ENCODE measurements at regions not wholly inside any gene's neighbourhood (a gene's known extent, or its start where the extent isn't known, plus 50 kb on each side); places are given as distances from the start of the nearest gene placed in this dataset.

DNA sequence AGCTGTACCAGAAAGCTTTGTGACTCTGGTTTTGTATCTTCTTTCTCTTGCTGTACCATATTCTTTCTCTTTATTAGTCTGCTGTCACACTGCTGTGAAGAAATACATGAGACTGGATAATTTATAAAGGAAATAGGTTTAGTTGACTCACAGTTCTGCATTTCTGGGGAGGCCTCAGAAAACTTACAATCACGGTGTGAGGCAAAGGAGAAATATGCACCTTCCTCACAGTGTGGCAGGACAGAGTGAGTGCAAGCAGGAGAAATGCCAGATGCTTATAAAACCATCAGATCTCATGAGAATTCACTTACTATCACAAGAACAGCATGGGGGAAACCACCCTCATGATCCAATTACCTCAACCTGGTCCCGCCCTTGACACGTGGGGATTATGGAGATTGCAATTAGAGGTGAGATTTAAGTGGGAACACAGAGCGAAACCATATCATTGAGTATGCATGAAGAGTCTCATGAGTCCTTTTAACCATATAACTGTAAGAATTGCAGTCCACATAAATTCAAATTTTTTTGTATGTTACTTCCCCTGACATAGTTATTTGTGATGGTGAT, 67.4 kb upstream of the INPP4B start:
- H3K27me3 Mint-ChIP-seq, result peaks cover 12 to 15% of the 10 kb centered on the region in 2 donors
- no peaks in the 10 kb centered on the region for H3K9me3 Mint-ChIP-seq
- no peaks in the 10 kb centered on the region for H3K4me1 ChIP-seq (ENCODE audit: control insufficient read depth in 1 of 2, extremely low read depth in 1 of 2, insufficient read depth in 2 of 2, low read length in 2 of 2)
- H3K27ac Mint-ChIP-seq, result no peak overlapping the region
- DNase-seq, result no peak
- no peak overlapping the region for H3K4me3 Mint-ChIP-seq
- H3K36me3 Mint-ChIP-seq, result no peaks in the 10 kb centered on the region
- no CpG with 5 or more reads among the region's 4 CpGs for WGBS (ENCODE audit: insufficient coverage)
- no peaks in the 10 kb centered on the region for H3K4me1 Mint-ChIP-seq
- ATAC-seq (replicated peaks in 1 of 4), result no peak
- H3K4me3 ChIP-seq (ENCODE audit: control insufficient read depth in 1 of 2, extremely low read depth in 1 of 2, low read length in 1 of 2), result no peak overlapping the region
- POLR2A ChIA-PET, result no interaction called here
- no peaks in the 10 kb centered on the region for H3K36me3 ChIP-seq (ENCODE audit: control insufficient read depth in 2 of 2, extremely low read depth in 1 of 2, insufficient read depth in 1 of 2, low read length in 1 of 2)
- no peaks in the 10 kb centered on the region for H3K9me3 ChIP-seq
- no peak overlapping the region for H3K27ac ChIP-seq (ENCODE audit: low read length)
- H3K27me3 ChIP-seq (replicated peaks in 1 of 2; ENCODE audit: control insufficient read depth in 2 of 2, extremely low read depth in 1 of 2, insufficient read depth in 2 of 2, low read length in 1 of 2), result no peaks in the 10 kb centered on the region
- CTCF ChIA-PET, result no interaction called here

DNA sequence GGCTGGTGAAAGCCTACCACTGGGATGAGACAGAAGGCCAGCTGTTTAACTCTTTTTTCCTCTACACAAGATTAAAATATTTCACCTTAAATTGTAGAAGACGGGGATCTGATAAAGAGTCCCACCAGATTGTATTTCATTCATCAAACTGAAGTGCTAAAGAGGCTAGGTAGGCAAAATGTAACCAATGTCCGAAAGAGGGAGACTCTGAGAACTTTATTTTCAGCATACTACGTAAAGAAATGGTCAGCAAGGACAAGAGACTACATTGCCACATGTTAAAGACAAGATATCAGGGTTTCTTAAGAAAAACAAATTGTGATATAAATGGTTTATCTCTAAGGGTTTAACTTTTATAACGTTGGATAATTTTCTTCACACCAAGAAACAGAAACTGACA, 71.6 kb upstream of the INPP4B start:
- no peak overlapping the region for H3K27ac Mint-ChIP-seq
- Histone ChIP-seq H3K9me3 (no peaks in the 10 kb centered on the region), H3K27me3 (replicated peaks in 1 of 2; ENCODE audit: control insufficient read depth in 2 of 2, extremely low read depth in 1 of 2, insufficient read depth in 2 of 2, low read length in 1 of 2) (no peaks in the 10 kb centered on the region), H3K27ac (ENCODE audit: low read length) (no peak overlapping the region), H3K4me1 (ENCODE audit: control insufficient read depth in 1 of 2, extremely low read depth in 1 of 2, insufficient read depth in 2 of 2, low read length in 2 of 2) (no peaks in the 10 kb centered on the region), H3K36me3 (ENCODE audit: control insufficient read depth in 2 of 2, extremely low read depth in 1 of 2, insufficient read depth in 1 of 2, low read length in 1 of 2) (no peaks in the 10 kb centered on the region), H3K4me3 (ENCODE audit: control insufficient read depth in 1 of 2, extremely low read depth in 1 of 2, low read length in 1 of 2) (no peak overlapping the region)
- no peak overlapping the region for H3K4me3 Mint-ChIP-seq
- ChIA-PET CTCF (no interaction called here), POLR2A (no interaction called here)
- H3K9me3 Mint-ChIP-seq, result no peaks in the 10 kb centered on the region
- peaks cover 9% of the 10 kb centered on the region in 2 donors for H3K27me3 Mint-ChIP-seq
- no peaks in the 10 kb centered on the region for H3K4me1 Mint-ChIP-seq
- DNase-seq (no peak), ATAC-seq (replicated peaks in 1 of 4) (no peak)
- no peaks in the 10 kb centered on the region for H3K36me3 Mint-ChIP-seq
- no CpG with 5 or more reads among the region's 4 CpGs for WGBS (ENCODE audit: insufficient coverage)

DNA sequence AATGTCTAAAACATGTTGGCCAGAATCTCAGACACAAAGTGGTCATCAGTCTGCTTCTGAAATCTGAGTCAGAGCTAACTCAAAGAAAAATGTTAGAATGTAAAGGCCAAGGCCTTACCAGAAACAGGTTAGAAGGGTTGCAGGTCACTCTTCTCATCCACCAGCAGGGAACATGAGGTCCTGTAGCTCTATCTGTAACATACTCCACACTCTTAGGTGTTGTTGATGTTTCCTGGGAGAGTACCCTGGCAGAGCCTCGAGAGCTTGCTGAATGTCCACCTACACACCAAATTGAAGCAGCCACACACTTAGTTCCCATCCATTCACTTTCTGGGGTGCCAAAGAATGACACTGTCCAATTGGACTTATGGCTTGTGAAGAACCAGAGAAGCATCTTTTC, 76.6 kb upstream of the INPP4B start:
- Histone ChIP-seq H3K4me1 (ENCODE audit: control insufficient read depth in 1 of 2, extremely low read depth in 1 of 2, insufficient read depth in 2 of 2, low read length in 2 of 2) (no peaks in the 10 kb centered on the region), H3K9me3 (no peaks in the 10 kb centered on the region), H3K27me3 (replicated peaks in 1 of 2; ENCODE audit: control insufficient read depth in 2 of 2, extremely low read depth in 1 of 2, insufficient read depth in 2 of 2, low read length in 1 of 2) (no peaks in the 10 kb centered on the region), H3K4me3 (ENCODE audit: control insufficient read depth in 1 of 2, extremely low read depth in 1 of 2, low read length in 1 of 2) (no peak overlapping the region), H3K27ac (ENCODE audit: low read length) (no peak overlapping the region), H3K36me3 (ENCODE audit: control insufficient read depth in 2 of 2, extremely low read depth in 1 of 2, insufficient read depth in 1 of 2, low read length in 1 of 2) (no peaks in the 10 kb centered on the region)
- H3K27ac Mint-ChIP-seq, result no peak overlapping the region
- no CpG with 5 or more reads among the region's 1 CpG for WGBS (ENCODE audit: insufficient coverage)
- ATAC-seq (replicated peaks in 1 of 4), result no peak
- peaks cover 6 to 8% of the 10 kb centered on the region in 2 donors for H3K27me3 Mint-ChIP-seq
- no peak for DNase-seq
- no peak overlapping the region for H3K4me3 Mint-ChIP-seq
- H3K36me3 Mint-ChIP-seq, result no peaks in the 10 kb centered on the region
- CTCF ChIA-PET, result no interaction called here
- POLR2A ChIA-PET, result interaction anchor here in 1 of 2 donors (0.7 kb wide), 1 partner anchor 846 kb away, joined by 3 read pairs; no protein-coding TSS in a partner anchor
- H3K4me1 Mint-ChIP-seq, result no peaks in the 10 kb centered on the region
- H3K9me3 Mint-ChIP-seq, result no peaks in the 10 kb centered on the region

DNA sequence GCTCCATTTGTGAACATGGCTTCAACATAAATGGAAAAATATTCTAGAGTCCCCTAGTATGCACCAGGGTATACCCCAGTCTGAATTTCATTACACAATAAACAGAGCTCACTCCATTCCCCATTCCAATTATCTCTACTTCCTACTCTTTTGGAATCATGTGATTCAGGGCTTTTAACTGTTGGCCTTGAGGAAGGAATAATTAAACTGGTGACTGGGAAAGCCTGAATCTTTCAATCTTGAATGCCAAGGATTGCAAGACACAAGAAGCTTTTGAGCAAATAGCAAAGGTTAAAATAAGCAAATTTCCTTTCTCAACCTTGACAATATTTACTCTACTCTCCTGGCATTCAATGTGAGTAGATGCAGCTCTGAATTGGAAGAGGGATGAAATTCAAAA, 77.5 kb upstream of the INPP4B start:
- CTCF ChIA-PET, result interaction anchor here in 1 of 2 donors (0.6 kb wide), 1 partner anchor 128 kb away, joined by 3 read pairs; no protein-coding TSS in a partner anchor
- no peak overlapping the region for H3K27ac ChIP-seq (ENCODE audit: low read length)
- DNase-seq, result no peak
- H3K27me3 ChIP-seq (replicated peaks in 1 of 2; ENCODE audit: control insufficient read depth in 2 of 2, extremely low read depth in 1 of 2, insufficient read depth in 2 of 2, low read length in 1 of 2), result no peaks in the 10 kb centered on the region
- no peak for ATAC-seq (replicated peaks in 1 of 4)
- H3K9me3 Mint-ChIP-seq, result no peaks in the 10 kb centered on the region
- no peaks in the 10 kb centered on the region for H3K9me3 ChIP-seq
- no peak overlapping the region for H3K4me3 ChIP-seq (ENCODE audit: control insufficient read depth in 1 of 2, extremely low read depth in 1 of 2, low read length in 1 of 2)
- no peaks in the 10 kb centered on the region for H3K36me3 ChIP-seq (ENCODE audit: control insufficient read depth in 2 of 2, extremely low read depth in 1 of 2, insufficient read depth in 1 of 2, low read length in 1 of 2)
- no peaks in the 10 kb centered on the region for H3K36me3 Mint-ChIP-seq
- no peak overlapping the region for H3K4me3 Mint-ChIP-seq
- H3K4me1 ChIP-seq (ENCODE audit: control insufficient read depth in 1 of 2, extremely low read depth in 1 of 2, insufficient read depth in 2 of 2, low read length in 2 of 2), result no peaks in the 10 kb centered on the region
- H3K27ac Mint-ChIP-seq, result no peak overlapping the region
- POLR2A ChIA-PET, result no interaction called here
- H3K27me3 Mint-ChIP-seq, result peaks cover 6 to 8% of the 10 kb centered on the region in 2 donors
- H3K4me1 Mint-ChIP-seq, result no peaks in the 10 kb centered on the region

DNA sequence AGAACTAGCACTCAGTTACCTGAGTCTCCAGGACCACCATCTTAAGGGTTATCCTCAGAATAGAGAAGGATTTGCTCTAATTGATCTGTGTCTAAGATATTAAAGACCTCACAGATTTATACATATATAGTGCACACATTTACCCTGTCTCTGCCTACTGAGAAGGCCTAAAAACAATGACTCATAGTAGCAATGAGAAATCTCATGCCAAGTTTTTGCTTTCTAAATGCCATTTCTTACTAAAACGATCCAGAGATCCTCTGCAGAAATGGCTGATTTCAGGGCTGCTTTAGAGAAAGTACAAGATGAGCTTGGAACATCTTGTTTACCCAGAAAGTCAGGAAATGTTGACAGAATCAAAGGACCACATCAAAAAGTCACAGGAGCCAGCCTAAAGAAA, 79.1 kb upstream of the INPP4B start:
- no peak overlapping the region for H3K27ac Mint-ChIP-seq
- no peak overlapping the region for H3K4me3 Mint-ChIP-seq
- no peaks in the 10 kb centered on the region for H3K36me3 Mint-ChIP-seq
- no CpG with 5 or more reads among the region's 1 CpG for WGBS (ENCODE audit: insufficient coverage)
- Histone ChIP-seq H3K36me3 (ENCODE audit: control insufficient read depth in 2 of 2, extremely low read depth in 1 of 2, insufficient read depth in 1 of 2, low read length in 1 of 2) (no peaks in the 10 kb centered on the region), H3K4me1 (ENCODE audit: control insufficient read depth in 1 of 2, extremely low read depth in 1 of 2, insufficient read depth in 2 of 2, low read length in 2 of 2) (no peaks in the 10 kb centered on the region), H3K27me3 (replicated peaks in 1 of 2; ENCODE audit: control insufficient read depth in 2 of 2, extremely low read depth in 1 of 2, insufficient read depth in 2 of 2, low read length in 1 of 2) (no peaks in the 10 kb centered on the region), H3K27ac (ENCODE audit: low read length) (no peak overlapping the region), H3K9me3 (no peaks in the 10 kb centered on the region), H3K4me3 (ENCODE audit: control insufficient read depth in 1 of 2, extremely low read depth in 1 of 2, low read length in 1 of 2) (no peak overlapping the region)
- POLR2A ChIA-PET, result interaction anchor here in 1 of 2 donors (0.6 kb wide), 1 partner anchor 49 kb away, joined by 5 read pairs; no protein-coding TSS in a partner anchor
- DNase-seq (no peak), ATAC-seq (replicated peaks in 1 of 4) (no peak)
- H3K27me3 Mint-ChIP-seq, result peaks cover 6 to 8% of the 10 kb centered on the region in 2 donors
- CTCF ChIA-PET, result no interaction called here
- no peaks in the 10 kb centered on the region for H3K9me3 Mint-ChIP-seq
- H3K4me1 Mint-ChIP-seq, result no peaks in the 10 kb centered on the region

DNA sequence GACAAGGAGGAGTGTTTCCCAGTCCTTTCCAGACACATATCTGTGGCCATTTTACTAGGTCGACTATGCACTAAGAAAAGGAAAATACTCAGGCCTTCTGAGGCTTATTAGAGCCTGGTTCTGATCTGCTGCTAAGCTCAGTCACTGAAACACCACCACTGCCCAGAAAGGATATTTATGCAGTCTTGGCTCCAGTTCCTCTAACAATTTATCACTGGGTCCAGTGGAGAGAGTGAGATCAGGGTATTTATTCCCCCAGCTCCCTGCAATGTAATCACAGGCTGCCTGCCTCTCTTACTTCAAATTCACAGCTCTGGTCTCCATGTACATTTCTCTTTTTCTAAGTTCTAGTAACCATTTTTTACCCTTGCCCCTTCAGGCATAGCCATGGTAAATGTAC, 81.6 kb upstream of the INPP4B start:
- DNase-seq (no peak), ATAC-seq (replicated peaks in 1 of 4) (no peak)
- no peaks in the 10 kb centered on the region for H3K36me3 ChIP-seq (ENCODE audit: control insufficient read depth in 2 of 2, extremely low read depth in 1 of 2, insufficient read depth in 1 of 2, low read length in 1 of 2)
- ChIA-PET POLR2A (no interaction called here), CTCF (no interaction called here)
- Mint-ChIP-seq H3K27me3 (peaks cover 3 to 4% of the 10 kb centered on the region in 2 donors), H3K4me3 (no peak overlapping the region), H3K4me1 (no peaks in the 10 kb centered on the region), H3K9me3 (no peaks in the 10 kb centered on the region), H3K27ac (no peak overlapping the region), H3K36me3 (no peaks in the 10 kb centered on the region)
- no peak overlapping the region for H3K4me3 ChIP-seq (ENCODE audit: control insufficient read depth in 1 of 2, extremely low read depth in 1 of 2, low read length in 1 of 2)
- no peaks in the 10 kb centered on the region for H3K9me3 ChIP-seq
- no peak overlapping the region for H3K27ac ChIP-seq (ENCODE audit: low read length)
- no peaks in the 10 kb centered on the region for H3K27me3 ChIP-seq (replicated peaks in 1 of 2; ENCODE audit: control insufficient read depth in 2 of 2, extremely low read depth in 1 of 2, insufficient read depth in 2 of 2, low read length in 1 of 2)
- WGBS (ENCODE audit: insufficient coverage), result 89% methylated on average over 1 of the region's 1 CpG
- no peaks in the 10 kb centered on the region for H3K4me1 ChIP-seq (ENCODE audit: control insufficient read depth in 1 of 2, extremely low read depth in 1 of 2, insufficient read depth in 2 of 2, low read length in 2 of 2)

DNA sequence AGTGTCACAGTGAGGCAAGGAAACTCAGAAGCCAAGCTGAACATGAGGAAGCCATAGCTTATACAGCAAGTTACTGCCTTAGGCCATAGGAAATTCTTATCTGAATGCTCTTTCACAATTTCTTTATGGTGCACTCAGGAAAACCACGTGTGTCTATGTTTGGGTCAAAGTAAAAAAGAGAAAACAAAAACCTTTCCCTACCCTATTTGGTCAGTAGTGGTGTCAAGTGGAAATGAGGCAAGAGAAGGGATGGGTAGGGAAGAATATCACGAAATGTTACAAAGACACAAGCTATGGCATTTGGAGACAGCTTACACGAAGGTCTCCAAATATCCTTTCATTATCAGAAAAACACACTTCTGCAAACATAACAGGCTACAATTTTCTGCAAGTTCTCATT, 83.4 kb upstream of the INPP4B start:
- Mint-ChIP-seq H3K4me1 (no peaks in the 10 kb centered on the region), H3K27me3 (peaks cover 2 to 3% of the 10 kb centered on the region in 2 donors), H3K4me3 (no peak overlapping the region), H3K9me3 (no peaks in the 10 kb centered on the region), H3K36me3 (no peaks in the 10 kb centered on the region), H3K27ac (no peak overlapping the region)
- ATAC-seq (replicated peaks in 1 of 4), result no peak
- H3K36me3 ChIP-seq (ENCODE audit: control insufficient read depth in 2 of 2, extremely low read depth in 1 of 2, insufficient read depth in 1 of 2, low read length in 1 of 2), result no peaks in the 10 kb centered on the region
- no peaks in the 10 kb centered on the region for H3K9me3 ChIP-seq
- H3K4me3 ChIP-seq (ENCODE audit: control insufficient read depth in 1 of 2, extremely low read depth in 1 of 2, low read length in 1 of 2), result no peak overlapping the region
- no peak for DNase-seq
- no peak overlapping the region for H3K27ac ChIP-seq (ENCODE audit: low read length)
- no peaks in the 10 kb centered on the region for H3K4me1 ChIP-seq (ENCODE audit: control insufficient read depth in 1 of 2, extremely low read depth in 1 of 2, insufficient read depth in 2 of 2, low read length in 2 of 2)
- no CpG with 5 or more reads among the region's 3 CpGs for WGBS (ENCODE audit: insufficient coverage)
- ChIA-PET CTCF (interaction anchor here in 1 of 2 donors (0.6 kb wide), 1 partner anchor 236 kb away, joined by 3 read pairs; no protein-coding TSS in a partner anchor), POLR2A (no interaction called here)
- H3K27me3 ChIP-seq (replicated peaks in 1 of 2; ENCODE audit: control insufficient read depth in 2 of 2, extremely low read depth in 1 of 2, insufficient read depth in 2 of 2, low read length in 1 of 2), result no peaks in the 10 kb centered on the region
